HepG2 (cell line): ENCODE measurements at regions not wholly inside any gene's neighbourhood (a gene's known extent, or its start where the extent isn't known, plus 50 kb on each side); places are given as distances from the start of the nearest gene placed in this dataset.

Experiments used
- NFE2L1 ChIP-seq: sonication (generic); formaldehyde crosslinking; IDR thresholded peaks from 2 replicates; pipeline ENCODE4 v1.4.0; 2020; ENCODE audit warnings: missing genetic modification reagents, mild to moderate bottlenecking, borderline replicate concordance
- NR3C1 ChIP-seq: sonication (generic); formaldehyde crosslinking; IDR thresholded peaks from 2 replicates; pipeline ENCODE4 v1.4.0; 2020; ENCODE audit warnings: missing genetic modification reagents
- SIN3A ChIP-seq: IDR thresholded peaks from 2 replicates; pipeline ENCODE4 v1.6.1; 2011; ENCODE audit warnings: low read depth, mild to moderate bottlenecking, control low read depth, low read length, borderline replicate concordance
- TEAD3 ChIP-seq: optimal IDR thresholded peaks from 2 replicates; pipeline ENCODE3; 2016; ENCODE audit warnings: borderline replicate concordance
- ZNF749 ChIP-seq: sonication (generic); formaldehyde crosslinking; IDR thresholded peaks from 2 replicates; pipeline ENCODE4 v1.8.0; 2022; ENCODE audit warnings: mild to moderate bottlenecking, missing genetic modification reagents, moderate library complexity, borderline replicate concordance
- TF ChIP-seq, protein P1 (sequence below): sonication (generic); formaldehyde crosslinking; IDR thresholded peaks from 2 replicates; pipeline ENCODE4 v1.4.0; 2020; ENCODE audit warnings: missing genetic modification reagents, low read depth, mild to moderate bottlenecking, borderline replicate concordance
- TF ChIP-seq, protein P2 (sequence below): IDR thresholded peaks from 2 replicates; pipeline ENCODE4 v1.6.1; 2012; ENCODE audit warnings: low read length, improper control_type of control experiment
- TF ChIP-seq, protein P3 (sequence below): sonication (generic); formaldehyde crosslinking; IDR thresholded peaks from 2 replicates; pipeline ENCODE4 v1.5.0; 2020; ENCODE audit warnings: mild to moderate bottlenecking, missing genetic modification reagents, moderate library complexity

DNA sequence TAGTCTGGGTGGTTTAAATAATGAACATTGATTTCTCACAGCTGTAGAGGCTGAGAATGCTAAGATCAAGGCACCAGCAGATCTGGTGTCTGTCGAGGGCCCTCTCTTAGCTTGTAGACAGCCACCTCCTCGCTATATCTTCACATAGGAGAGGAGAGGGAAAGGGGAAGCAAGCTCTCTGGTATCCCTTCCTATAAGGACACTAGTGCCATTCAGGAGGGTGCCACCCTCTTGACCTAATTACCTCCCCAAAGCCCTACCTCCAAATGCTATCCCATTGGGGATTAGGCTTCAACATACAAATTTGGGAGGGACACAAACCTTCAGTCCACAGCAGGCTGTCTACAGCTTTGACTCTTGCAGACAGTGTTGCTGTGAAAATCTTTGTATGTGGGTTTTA lies 76.7 kb downstream of the BOLA3 start:
- TF ChIP-seq, protein P1, sequence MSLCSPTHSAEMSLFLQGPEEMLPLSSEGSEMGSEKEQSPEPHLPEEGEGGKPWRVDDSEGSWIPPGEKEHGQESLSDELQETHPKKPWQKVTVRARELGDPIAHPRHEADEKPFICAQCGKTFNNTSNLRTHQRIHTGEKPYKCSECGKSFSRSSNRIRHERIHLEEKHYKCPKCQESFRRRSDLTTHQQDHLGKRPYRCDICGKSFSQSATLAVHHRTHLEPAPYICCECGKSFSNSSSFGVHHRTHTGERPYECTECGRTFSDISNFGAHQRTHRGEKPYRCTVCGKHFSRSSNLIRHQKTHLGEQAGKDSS: no peak
- TF ChIP-seq, protein P2, sequence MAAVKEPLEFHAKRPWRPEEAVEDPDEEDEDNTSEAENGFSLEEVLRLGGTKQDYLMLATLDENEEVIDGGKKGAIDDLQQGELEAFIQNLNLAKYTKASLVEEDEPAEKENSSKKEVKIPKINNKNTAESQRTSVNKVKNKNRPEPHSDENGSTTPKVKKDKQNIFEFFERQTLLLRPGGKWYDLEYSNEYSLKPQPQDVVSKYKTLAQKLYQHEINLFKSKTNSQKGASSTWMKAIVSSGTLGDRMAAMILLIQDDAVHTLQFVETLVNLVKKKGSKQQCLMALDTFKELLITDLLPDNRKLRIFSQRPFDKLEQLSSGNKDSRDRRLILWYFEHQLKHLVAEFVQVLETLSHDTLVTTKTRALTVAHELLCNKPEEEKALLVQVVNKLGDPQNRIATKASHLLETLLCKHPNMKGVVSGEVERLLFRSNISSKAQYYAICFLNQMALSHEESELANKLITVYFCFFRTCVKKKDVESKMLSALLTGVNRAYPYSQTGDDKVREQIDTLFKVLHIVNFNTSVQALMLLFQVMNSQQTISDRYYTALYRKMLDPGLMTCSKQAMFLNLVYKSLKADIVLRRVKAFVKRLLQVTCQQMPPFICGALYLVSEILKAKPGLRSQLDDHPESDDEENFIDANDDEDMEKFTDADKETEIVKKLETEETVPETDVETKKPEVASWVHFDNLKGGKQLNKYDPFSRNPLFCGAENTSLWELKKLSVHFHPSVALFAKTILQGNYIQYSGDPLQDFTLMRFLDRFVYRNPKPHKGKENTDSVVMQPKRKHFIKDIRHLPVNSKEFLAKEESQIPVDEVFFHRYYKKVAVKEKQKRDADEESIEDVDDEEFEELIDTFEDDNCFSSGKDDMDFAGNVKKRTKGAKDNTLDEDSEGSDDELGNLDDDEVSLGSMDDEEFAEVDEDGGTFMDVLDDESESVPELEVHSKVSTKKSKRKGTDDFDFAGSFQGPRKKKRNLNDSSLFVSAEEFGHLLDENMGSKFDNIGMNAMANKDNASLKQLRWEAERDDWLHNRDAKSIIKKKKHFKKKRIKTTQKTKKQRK: no peak
- TF ChIP-seq SIN3A (no peak), TEAD3 (no peak), NR3C1 (CRISPR knock-in tag) (no peak), ZNF749 (CRISPR knock-in tag) (no peak), NFE2L1 (CRISPR knock-in tag) (no peak)
- TF ChIP-seq, protein P3, sequence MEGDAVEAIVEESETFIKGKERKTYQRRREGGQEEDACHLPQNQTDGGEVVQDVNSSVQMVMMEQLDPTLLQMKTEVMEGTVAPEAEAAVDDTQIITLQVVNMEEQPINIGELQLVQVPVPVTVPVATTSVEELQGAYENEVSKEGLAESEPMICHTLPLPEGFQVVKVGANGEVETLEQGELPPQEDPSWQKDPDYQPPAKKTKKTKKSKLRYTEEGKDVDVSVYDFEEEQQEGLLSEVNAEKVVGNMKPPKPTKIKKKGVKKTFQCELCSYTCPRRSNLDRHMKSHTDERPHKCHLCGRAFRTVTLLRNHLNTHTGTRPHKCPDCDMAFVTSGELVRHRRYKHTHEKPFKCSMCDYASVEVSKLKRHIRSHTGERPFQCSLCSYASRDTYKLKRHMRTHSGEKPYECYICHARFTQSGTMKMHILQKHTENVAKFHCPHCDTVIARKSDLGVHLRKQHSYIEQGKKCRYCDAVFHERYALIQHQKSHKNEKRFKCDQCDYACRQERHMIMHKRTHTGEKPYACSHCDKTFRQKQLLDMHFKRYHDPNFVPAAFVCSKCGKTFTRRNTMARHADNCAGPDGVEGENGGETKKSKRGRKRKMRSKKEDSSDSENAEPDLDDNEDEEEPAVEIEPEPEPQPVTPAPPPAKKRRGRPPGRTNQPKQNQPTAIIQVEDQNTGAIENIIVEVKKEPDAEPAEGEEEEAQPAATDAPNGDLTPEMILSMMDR: no peak
